Thoracic aorta (tissue), 2 donors: ENCODE measurements at regions not wholly inside any gene's neighbourhood (a gene's known extent, or its start where the extent isn't known, plus 50 kb on each side); places are given as distances from the start of the nearest gene placed in this dataset.

Experiments used
- ATAC-seq: fragments of 150-250 bp; one replicate; pipeline ENCODE4 v1.8.0; 2017; ENCODE audit warnings: low read depth; ENCODE audit not compliant: insufficient number of reproducible peaks, low FRiP score
- DNase-seq: peaks from one replicate; pipeline ENCODE4 v3.0.0-alpha.2; 2020; ENCODE audit warnings: low spot score
- H3K27ac ChIP-seq, 2 donors: fragments of 200-600 bp; sonication (generic); 1 replicate in 1 of 2; 2 replicates in 1 of 2; pipeline ENCODE4 v1.5.1; 2016; ENCODE audit warnings: mild to moderate bottlenecking in 2 of 2, moderate library complexity in 2 of 2
- H3K27me3 ChIP-seq: fragments of 200-600 bp; sonication (generic); replicated peaks from 2 replicates; pipeline ENCODE4 v1.6.0; 2016; ENCODE audit warnings: mild to moderate bottlenecking; ENCODE audit not compliant: insufficient read depth
- H3K36me3 ChIP-seq: fragments of 200-600 bp; sonication (generic); one replicate; pipeline ENCODE4 v1.5.1; 2016
- H3K4me1 ChIP-seq, 2 donors: fragments of 200-600 bp; sonication (generic); 1 replicate in 1 of 2; 2 replicates in 1 of 2; pipeline versions ENCODE4 v1.5.1 to v1.6.0; 2016; ENCODE audit warnings: low read depth in 2 of 2, mild to moderate bottlenecking in 1 of 2; ENCODE audit not compliant: control insufficient read depth in 1 of 2
- H3K4me3 ChIP-seq: fragments of 200-600 bp; sonication (generic); 2 replicates; pipeline ENCODE4 v1.5.1; 2016; ENCODE audit warnings: mild to moderate bottlenecking
- H3K9me3 ChIP-seq: fragments of 200-600 bp; sonication (generic); 2 replicates; pipeline ENCODE4 v1.5.1; 2016
- CTCF ChIP-seq: fragments of 200-600 bp; sonication (generic); IDR thresholded peaks from one replicate; pipeline ENCODE4 v1.5.1; 2019; ENCODE audit warnings: antibody characterized with exemption

DNA sequence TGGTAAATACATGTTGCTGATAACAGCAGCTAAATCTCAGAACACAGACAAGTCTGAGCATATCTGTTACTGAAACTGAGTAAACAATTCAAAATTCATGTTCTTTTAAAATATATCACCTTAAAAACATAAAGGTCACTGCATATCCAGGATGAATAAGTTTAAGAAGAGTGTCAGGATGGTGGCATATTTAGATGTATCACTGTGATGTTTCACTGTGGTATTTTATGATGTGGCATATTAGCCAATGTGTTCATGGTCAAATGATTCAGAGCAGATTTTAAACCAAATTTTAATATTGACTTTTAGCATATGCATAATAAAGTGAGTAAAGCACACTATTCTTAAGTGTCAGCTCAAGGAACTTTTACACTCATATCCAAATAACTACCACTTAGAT, 346.4 kb upstream of the DPPA4 start:
- no peak for DNase-seq
- Histone ChIP-seq H3K36me3 (no peaks in the 10 kb centered on the region), H3K4me3 (no peak overlapping the region), H3K4me1 (peaks cover 0 to 18% of the 10 kb centered on the region in 2 donors), H3K27me3 (no peaks in the 10 kb centered on the region), H3K27ac (no peak overlapping the region), H3K9me3 (no peaks in the 10 kb centered on the region)
- TF ChIP-seq CTCF, result no peak
- ATAC-seq, result no peak

GRCh38 chr3:109685084-109686079, 348.0 kb upstream of the DPPA4 start:
- ATAC-seq (peak; percentile 98), DNase-seq (peak; percentile 95)
- Histone ChIP-seq H3K4me3 (peak overlapping the region; percentile 35), H3K9me3 (no peaks in the 10 kb centered on the region), H3K36me3 (no peaks in the 10 kb centered on the region), H3K4me1 (peaks cover 0 to 18% of the 10 kb centered on the region in 2 donors), H3K27me3 (no peaks in the 10 kb centered on the region), H3K27ac (peak overlapping the region; percentile 76 to 87)
- no peak for TF ChIP-seq CTCF

DNA sequence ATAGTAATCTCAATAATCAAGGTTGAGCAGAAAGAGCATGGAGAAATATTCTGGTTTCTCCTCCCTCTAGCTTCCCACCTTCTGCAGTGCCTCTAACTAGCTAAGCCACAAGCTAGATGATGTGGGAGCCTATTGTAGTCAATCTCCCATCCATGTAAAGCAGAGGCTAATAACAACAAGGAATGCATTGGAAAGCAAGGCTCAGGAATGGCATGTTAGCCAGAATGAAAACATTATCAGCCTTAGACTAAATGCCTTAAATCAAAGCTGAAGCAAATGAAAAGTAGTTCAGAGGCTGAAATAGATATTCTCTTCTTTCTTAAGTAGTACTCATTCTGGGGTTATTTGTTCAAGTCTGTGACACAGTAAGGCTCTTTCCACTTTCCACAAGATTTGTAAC, 350.3 kb upstream of the DPPA4 start:
- Histone ChIP-seq H3K27ac (no peak overlapping the region), H3K4me3 (no peak overlapping the region), H3K9me3 (no peaks in the 10 kb centered on the region), H3K36me3 (no peaks in the 10 kb centered on the region), H3K27me3 (no peaks in the 10 kb centered on the region), H3K4me1 (peaks cover 0 to 18% of the 10 kb centered on the region in 2 donors)
- no peak for DNase-seq
- ATAC-seq, result no peak
- no peak for TF ChIP-seq CTCF

DNA sequence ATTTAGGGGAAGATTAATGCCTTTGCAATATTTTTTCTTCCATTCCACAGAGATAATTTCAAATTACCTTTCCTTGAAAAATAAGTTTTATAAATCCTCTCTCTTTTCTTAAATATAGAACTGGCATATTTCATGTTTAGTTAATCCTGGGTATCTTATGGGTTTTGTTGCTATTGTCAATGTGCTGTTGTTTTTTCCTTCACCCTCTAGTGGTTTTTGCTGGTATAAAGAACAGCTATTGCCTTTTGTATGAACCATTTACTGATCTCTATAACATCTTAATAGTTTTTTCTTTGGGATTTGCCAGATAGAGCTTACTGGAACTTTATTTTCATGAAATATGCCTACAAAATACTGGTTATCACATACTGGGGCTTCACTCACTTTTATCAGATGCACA, 359.6 kb upstream of the DPPA4 start:
- Histone ChIP-seq H3K4me3 (no peak overlapping the region), H3K27me3 (no peaks in the 10 kb centered on the region), H3K4me1 (peaks cover 0 to 18% of the 10 kb centered on the region in 2 donors), H3K27ac (no peak overlapping the region), H3K36me3 (no peaks in the 10 kb centered on the region), H3K9me3 (peaks cover 3% of the 10 kb centered on the region)
- DNase-seq (no peak), ATAC-seq (no peak)
- TF ChIP-seq CTCF, result no peak

- Histone ChIP-seq H3K27me3 (no peaks in the 10 kb centered on the region), H3K9me3 (no peaks in the 10 kb centered on the region), H3K4me1 (peaks cover 0 to 25% of the 10 kb centered on the region in 2 donors), H3K4me3 (no peak overlapping the region), H3K36me3 (no peaks in the 10 kb centered on the region), H3K27ac (no peak overlapping the region)
- DNase-seq, result no peak
- ATAC-seq, result no peak
- TF ChIP-seq CTCF, result no peak
These were observed 364.9 kb upstream of the DPPA4 start for GRCh38 chr3:109702252-109702651.
